Breast epithelium (tissue), 4 donors: ENCODE measurements at regions not wholly inside any gene's neighbourhood (a gene's known extent, or its start where the extent isn't known, plus 50 kb on each side); places are given as distances from the start of the nearest gene placed in this dataset.

Source experiments
- DNase-seq, 2 donors: peaks; one replicate each; pipeline ENCODE4 v3.0.0-alpha.2; 2019; ENCODE audit warnings: low spot score in 2 of 2
- H3K27ac ChIP-seq, 2 donors: fragments of 200-600 bp; sonication (generic) in 1 of 2; one replicate each; pipeline ENCODE4 v1.5.1; 2016 to 2019; ENCODE audit warnings: mild to moderate bottlenecking in 1 of 2
- H3K27me3 ChIP-seq, 2 donors: fragments of 200-600 bp; sonication (generic) in 1 of 2; one replicate each; pipeline versions ENCODE4 v1.5.1 to v1.6.0; 2017 to 2019; ENCODE audit warnings: control low read depth in 1 of 2, mild to moderate bottlenecking in 1 of 2
- H3K36me3 ChIP-seq: fragments of 200-600 bp; one replicate; pipeline ENCODE4 v1.5.1; 2019
- H3K4me1 ChIP-seq, 2 donors: fragments of 200-600 bp; sonication (generic); one replicate each; pipeline ENCODE4 v1.5.1; 2016 to 2019; ENCODE audit warnings: control low read depth in 1 of 2
- H3K4me3 ChIP-seq, 3 donors: fragments of 200-600 bp; sonication (generic); 1 replicate in 2 of 3; 2 replicates in 1 of 3; pipeline ENCODE4 v1.5.1; 2016 to 2019; ENCODE audit warnings: mild to moderate bottlenecking in 3 of 3, moderate library complexity in 2 of 3
- H3K9me3 ChIP-seq, 2 donors: fragments of 200-600 bp; sonication (generic) in 1 of 2; one replicate each; pipeline ENCODE4 v1.5.1; 2016 to 2019; ENCODE audit warnings: control low read depth in 1 of 2
- POLR2A ChIP-seq: fragments of 450-650 bp; IDR thresholded peaks from one replicate; pipeline ENCODE4 v1.6.1; 2016; ENCODE audit warnings: antibody characterized with exemption, mild to moderate bottlenecking, moderate library complexity
- POLR2AphosphoS5 ChIP-seq, 3 donors: sonication (generic); formaldehyde crosslinking; IDR thresholded peaks; one replicate each; pipeline ENCODE4 v1.6.1; 2017; ENCODE audit warnings: antibody characterized with exemption in 3 of 3
- intact Hi-C: fragments of 100-400 bp; cut with DNase I; formaldehyde crosslinking; loops from one replicate; pipeline ENCODE4 v1.15.1; 2023; ENCODE audit warnings: low total_unique reads
- TF ChIP-seq, protein P1 (sequence below), 3 donors: fragments of 450-650 bp; IDR thresholded peaks; one replicate each; pipeline ENCODE4 v1.5.1; 2016 to 2017; ENCODE audit warnings: antibody characterized with exemption in 3 of 3, mild to moderate bottlenecking in 3 of 3, moderate library complexity in 3 of 3

DNA sequence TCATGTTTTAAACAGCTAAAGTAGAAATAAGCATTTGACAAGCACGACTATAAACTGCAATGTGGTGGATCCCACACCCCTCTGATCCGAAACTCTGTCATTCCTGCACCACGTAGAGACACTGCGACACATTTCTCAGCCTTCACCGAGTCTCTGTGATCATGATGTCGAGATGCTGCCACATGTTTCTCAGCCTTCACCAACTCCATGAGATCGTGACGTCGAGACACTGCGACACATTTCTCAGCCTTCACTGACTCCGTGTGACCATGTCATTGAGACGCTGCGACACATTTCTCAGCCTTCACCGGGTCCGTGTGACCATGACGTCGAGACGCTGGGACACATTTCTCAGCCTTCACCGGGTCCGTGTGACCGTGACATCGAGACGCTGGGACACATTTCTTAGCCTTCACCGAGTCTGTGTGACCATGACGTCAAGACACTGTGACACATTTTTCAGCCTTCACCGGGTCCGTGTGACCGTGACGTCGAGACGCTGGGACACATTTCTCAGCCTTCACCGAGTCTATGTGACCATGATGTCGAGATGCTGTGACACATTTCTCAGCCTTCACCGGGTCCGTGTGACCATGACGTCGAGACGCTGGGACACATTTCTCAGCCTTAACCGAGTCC is 143.0 kb downstream of the TTLL2 start:
- Histone ChIP-seq H3K4me1 (no peaks in the 10 kb centered on the region), H3K4me3 (no peak overlapping the region), H3K27ac (no peak overlapping the region), H3K27me3 (no peaks in the 10 kb centered on the region), H3K36me3 (no peaks in the 10 kb centered on the region), H3K9me3 (no peaks in the 10 kb centered on the region)
- TF ChIP-seq POLR2AphosphoS5 (IDR thresholded peaks at IDR 0.05), result no peak
- TF ChIP-seq POLR2A, result no peak
- TF ChIP-seq, protein P1, sequence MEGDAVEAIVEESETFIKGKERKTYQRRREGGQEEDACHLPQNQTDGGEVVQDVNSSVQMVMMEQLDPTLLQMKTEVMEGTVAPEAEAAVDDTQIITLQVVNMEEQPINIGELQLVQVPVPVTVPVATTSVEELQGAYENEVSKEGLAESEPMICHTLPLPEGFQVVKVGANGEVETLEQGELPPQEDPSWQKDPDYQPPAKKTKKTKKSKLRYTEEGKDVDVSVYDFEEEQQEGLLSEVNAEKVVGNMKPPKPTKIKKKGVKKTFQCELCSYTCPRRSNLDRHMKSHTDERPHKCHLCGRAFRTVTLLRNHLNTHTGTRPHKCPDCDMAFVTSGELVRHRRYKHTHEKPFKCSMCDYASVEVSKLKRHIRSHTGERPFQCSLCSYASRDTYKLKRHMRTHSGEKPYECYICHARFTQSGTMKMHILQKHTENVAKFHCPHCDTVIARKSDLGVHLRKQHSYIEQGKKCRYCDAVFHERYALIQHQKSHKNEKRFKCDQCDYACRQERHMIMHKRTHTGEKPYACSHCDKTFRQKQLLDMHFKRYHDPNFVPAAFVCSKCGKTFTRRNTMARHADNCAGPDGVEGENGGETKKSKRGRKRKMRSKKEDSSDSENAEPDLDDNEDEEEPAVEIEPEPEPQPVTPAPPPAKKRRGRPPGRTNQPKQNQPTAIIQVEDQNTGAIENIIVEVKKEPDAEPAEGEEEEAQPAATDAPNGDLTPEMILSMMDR (IDR thresholded peaks at IDR 0.05), result no peak
- intact Hi-C loops, result no loop called here
- DNase-seq, result no peak

DNA sequence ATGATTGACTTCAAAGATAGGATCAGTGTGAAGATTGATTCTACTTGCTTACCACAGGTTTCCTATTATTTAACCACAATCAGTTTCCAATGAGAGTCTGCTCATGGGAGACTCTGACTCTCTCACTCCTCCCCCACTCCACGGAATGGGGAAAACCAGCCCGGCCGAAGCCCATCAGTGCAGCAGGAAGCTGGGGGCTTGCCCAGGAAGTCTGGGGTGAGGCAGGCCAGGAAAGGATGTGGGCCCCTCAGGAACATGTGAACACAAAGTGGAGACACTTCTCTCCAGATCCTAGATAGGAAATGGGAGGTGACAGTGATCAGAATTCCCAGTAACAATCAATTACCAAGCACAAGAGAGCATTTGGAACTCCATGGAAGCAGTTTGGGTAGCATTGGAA is 144.2 kb downstream of the TTLL2 start:
- TF ChIP-seq POLR2AphosphoS5 (IDR thresholded peaks at IDR 0.05) (no peak), POLR2A (no peak)
- TF ChIP-seq, protein P1 (IDR thresholded peaks at IDR 0.05), result no peak
- H3K27ac ChIP-seq, result no peak overlapping the region
- no peaks in the 10 kb centered on the region for H3K36me3 ChIP-seq
- DNase-seq, result no peak
- no peak overlapping the region for H3K4me3 ChIP-seq
- H3K4me1 ChIP-seq, result no peaks in the 10 kb centered on the region
- H3K9me3 ChIP-seq, result no peaks in the 10 kb centered on the region
- intact Hi-C loops, result no loop called here
- H3K27me3 ChIP-seq, result no peaks in the 10 kb centered on the region

DNA sequence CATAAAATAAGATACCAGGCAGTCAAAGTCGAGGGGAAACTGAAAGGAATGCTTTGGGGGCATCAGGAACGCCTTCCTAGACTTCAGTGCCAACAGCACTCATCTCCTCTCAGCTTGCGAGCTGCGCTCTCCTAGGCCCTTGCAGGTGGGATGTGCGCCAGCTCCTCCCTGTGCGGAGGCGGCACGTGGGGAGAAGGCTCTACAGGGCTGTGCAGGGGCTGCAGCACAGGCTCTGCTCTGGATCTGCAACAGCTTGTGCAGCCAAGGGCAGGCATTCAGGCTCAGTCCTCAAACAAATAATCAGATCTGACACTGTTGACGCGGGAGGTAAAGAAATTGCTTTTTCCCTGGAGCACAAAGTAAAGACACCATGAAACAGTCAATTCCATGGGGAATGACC is 144.8 kb downstream of the TTLL2 start:
- Histone ChIP-seq H3K27ac (no peak overlapping the region), H3K36me3 (no peaks in the 10 kb centered on the region), H3K27me3 (no peaks in the 10 kb centered on the region), H3K9me3 (no peaks in the 10 kb centered on the region), H3K4me1 (no peaks in the 10 kb centered on the region), H3K4me3 (no peak overlapping the region)
- intact Hi-C loops, result no loop called here
- DNase-seq, result no peak
- TF ChIP-seq POLR2AphosphoS5 (IDR thresholded peaks at IDR 0.05), result no peak
- no peak for TF ChIP-seq POLR2A
- TF ChIP-seq, protein P1 (IDR thresholded peaks at IDR 0.05), result no peak

DNA sequence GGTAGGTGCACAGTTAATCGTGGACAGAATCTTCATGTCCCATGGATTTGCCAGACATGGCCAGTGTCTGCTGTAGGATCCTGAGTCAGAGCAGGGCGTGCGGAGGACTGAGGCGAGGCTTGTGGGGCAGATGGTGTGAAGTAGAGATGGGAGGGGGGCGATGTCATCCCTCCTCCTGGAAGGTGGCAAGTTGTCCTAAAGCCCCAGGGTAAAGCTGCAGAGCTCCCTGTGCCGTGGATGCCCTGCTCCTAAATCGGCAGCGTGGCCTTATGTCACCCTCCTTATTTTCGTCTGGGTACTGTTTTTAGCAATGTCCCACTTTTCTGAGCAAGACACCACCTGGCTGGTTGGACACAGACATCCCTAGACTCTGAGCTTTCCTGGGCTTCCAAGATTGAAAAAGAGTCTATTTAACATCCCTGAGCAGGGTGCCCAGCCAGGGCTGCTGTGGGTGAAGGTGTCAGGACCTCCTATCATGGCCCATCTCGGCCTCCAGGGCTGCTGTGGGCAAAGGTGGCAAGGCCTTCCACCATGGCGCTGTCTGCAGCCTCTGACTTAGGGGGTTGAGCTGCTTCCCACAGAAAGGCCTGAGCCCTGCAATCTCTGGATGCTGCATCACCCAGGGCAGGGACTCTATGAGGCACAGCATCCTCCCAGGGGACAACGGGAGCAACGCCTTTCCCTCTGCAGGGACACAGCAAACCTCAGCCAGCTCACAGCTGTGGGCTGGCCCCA is 145.4 kb downstream of the TTLL2 start:
- Histone ChIP-seq H3K36me3 (no peaks in the 10 kb centered on the region), H3K4me1 (no peaks in the 10 kb centered on the region), H3K9me3 (no peaks in the 10 kb centered on the region), H3K4me3 (no peak overlapping the region), H3K27ac (no peak overlapping the region), H3K27me3 (no peaks in the 10 kb centered on the region)
- no peak for TF ChIP-seq POLR2A
- no peak for TF ChIP-seq POLR2AphosphoS5 (IDR thresholded peaks at IDR 0.05)
- TF ChIP-seq, protein P1 (IDR thresholded peaks at IDR 0.05), result no peak
- intact Hi-C loops, result no loop called here
- DNase-seq, result no peak

DNA sequence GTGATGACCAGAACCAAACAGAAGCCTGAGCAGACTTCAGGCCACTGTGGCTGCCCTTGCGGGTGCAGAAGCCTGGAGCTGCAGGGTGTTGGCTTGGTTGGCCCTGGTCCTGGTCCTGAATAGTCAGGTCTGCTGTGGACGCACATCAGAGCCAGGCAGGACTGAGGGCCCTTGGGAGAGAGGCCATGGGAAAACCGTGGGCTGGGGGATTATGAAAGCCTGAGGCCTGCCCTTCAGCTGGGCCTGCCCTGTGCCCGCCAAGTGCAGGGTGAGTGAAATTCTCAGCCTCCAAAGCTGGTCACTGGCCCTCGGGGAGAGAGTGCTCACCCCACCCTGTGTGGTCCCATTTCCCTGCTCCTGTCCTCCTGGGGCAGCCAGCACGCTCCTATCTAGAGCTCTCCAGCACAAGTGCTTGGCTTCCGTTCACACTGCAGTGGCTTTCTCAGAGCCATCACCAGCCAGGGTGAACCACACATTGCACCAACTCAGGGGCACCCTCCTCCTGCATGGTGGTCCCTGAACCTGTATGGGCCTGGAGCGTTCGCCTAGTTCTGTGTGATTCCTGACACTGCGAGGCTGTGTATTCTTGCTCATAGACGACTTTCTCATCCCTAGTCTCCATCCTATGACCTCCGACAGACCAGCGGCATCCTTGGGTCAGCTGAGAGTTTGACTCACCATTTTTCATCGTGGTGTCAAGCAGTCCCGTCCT is 146.1 kb downstream of the TTLL2 start:
- Histone ChIP-seq H3K4me1 (no peaks in the 10 kb centered on the region), H3K9me3 (no peaks in the 10 kb centered on the region), H3K27ac (no peak overlapping the region), H3K4me3 (no peak overlapping the region), H3K36me3 (no peaks in the 10 kb centered on the region), H3K27me3 (no peaks in the 10 kb centered on the region)
- TF ChIP-seq POLR2AphosphoS5 (IDR thresholded peaks at IDR 0.05) (no peak), POLR2A (no peak)
- TF ChIP-seq, protein P1 (IDR thresholded peaks at IDR 0.05), result no peak
- no peak for DNase-seq
- intact Hi-C loops, result no loop called here
